H1 (cell line): ENCODE measurements at regions not wholly inside any gene's neighbourhood (a gene's known extent, or its start where the extent isn't known, plus 50 kb on each side); places are given as distances from the start of the nearest gene placed in this dataset.

ENCODE experiments used
- NANOG ChIP-seq: IDR thresholded peaks from 2 replicates; pipeline ENCODE4 v1.6.1; 2011; ENCODE audit warnings: low read length, low read depth, mild to moderate bottlenecking, inconsistent platforms; ENCODE audit not compliant: insufficient read depth, poor library complexity, severe bottlenecking
- TF ChIP-seq, protein P1 (sequence below): IDR thresholded peaks from 2 replicates; pipeline ENCODE4 v1.6.1; 2011; ENCODE audit warnings: low read length, improper control_type of control experiment

DNA sequence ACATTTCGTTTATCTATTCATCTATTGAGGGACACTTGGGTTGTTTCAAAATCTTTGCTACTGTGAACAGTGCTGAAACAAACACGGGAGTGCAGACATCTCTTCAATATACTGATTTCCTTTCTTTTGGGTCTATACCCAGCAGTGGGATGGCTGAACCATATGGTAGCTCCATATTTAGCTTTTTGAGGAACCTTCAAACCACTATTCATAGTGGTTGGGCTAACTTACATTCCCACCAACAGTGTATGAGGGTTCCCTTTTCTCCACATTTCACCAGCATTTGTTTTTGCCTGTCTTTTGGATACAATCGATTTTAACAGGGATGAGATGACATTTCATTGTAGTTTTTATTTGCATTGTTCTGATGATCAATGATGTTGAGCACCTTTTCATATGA lies 798.2 kb downstream of the UQCRFS1 start (continued):
- TF ChIP-seq, protein P1, sequence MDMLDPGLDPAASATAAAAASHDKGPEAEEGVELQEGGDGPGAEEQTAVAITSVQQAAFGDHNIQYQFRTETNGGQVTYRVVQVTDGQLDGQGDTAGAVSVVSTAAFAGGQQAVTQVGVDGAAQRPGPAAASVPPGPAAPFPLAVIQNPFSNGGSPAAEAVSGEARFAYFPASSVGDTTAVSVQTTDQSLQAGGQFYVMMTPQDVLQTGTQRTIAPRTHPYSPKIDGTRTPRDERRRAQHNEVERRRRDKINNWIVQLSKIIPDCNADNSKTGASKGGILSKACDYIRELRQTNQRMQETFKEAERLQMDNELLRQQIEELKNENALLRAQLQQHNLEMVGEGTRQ, result no peak
- TF ChIP-seq NANOG, result no peak
